SU-DHL-6 (cell line): ENCODE measurements at regions not wholly inside any gene's neighbourhood (a gene's known extent, or its start where the extent isn't known, plus 50 kb on each side); places are given as distances from the start of the nearest gene placed in this dataset.

Source experiments
- H2AFZ ChIP-seq: fragments of 200-600 bp; sonication (generic); 2 replicates; pipeline ENCODE4 v1.6.1; 2014; ENCODE audit warnings: low read depth, mild to moderate bottlenecking, moderate library complexity, mixed read lengths, antibody characterized with exemption, low read length; ENCODE audit not compliant: severe bottlenecking
- H3F3A ChIP-seq: fragments of 200-600 bp; shearing (Covaris generic); 2 replicates; pipeline ENCODE4 v1.6.0; 2016; ENCODE audit warnings: antibody characterized with exemption, mild to moderate bottlenecking; ENCODE audit not compliant: insufficient read depth
- H3K27ac ChIP-seq: fragments of 200-600 bp; sonication (generic); 2 replicates; pipeline ENCODE4 v1.5.1; 2016; ENCODE audit warnings: low read depth, mild to moderate bottlenecking, low read length, moderate library complexity, mixed read lengths
- H3K27me3 ChIP-seq: fragments of 200-600 bp; sonication (generic), shearing (Covaris generic); 2 replicates; pipeline ENCODE4 v1.6.0; 2014; ENCODE audit warnings: mild to moderate bottlenecking, low read length
- H3K36me3 ChIP-seq: fragments of 200-600 bp; sonication (generic); 2 replicates; pipeline ENCODE4 v1.6.1; 2014; ENCODE audit warnings: mild to moderate bottlenecking, low read length, mixed read lengths
- H3K4me2 ChIP-seq: fragments of 300-600, 200-600 bp; shearing (Covaris generic), sonication (generic); 2 replicates; pipeline ENCODE4 v1.6.0; 2014; ENCODE audit warnings: low read length, low read depth, mild to moderate bottlenecking; ENCODE audit not compliant: poor library complexity, severe bottlenecking
- H3K4me3 ChIP-seq: fragments of 200-600 bp; sonication (generic); 2 replicates; pipeline ENCODE4 v1.5.1; 2014; ENCODE audit warnings: antibody characterized with exemption, low read length, mild to moderate bottlenecking, mixed read lengths; ENCODE audit not compliant: insufficient read depth, poor library complexity, severe bottlenecking
- H3K79me2 ChIP-seq: fragments of 200-600 bp; sonication (generic); 2 replicates; pipeline ENCODE4 v1.6.1; 2014; ENCODE audit warnings: mild to moderate bottlenecking, low read length, moderate library complexity; ENCODE audit not compliant: insufficient read depth
- H3K9ac ChIP-seq: fragments of 200-600 bp; sonication (generic); 2 replicates; pipeline ENCODE4 v1.7.0; 2014; ENCODE audit warnings: mild to moderate bottlenecking, low read length
- H3K9me2 ChIP-seq: fragments of 200-600 bp; sonication (generic); replicated peaks from 2 replicates; pipeline ENCODE4 v1.6.1; 2014; ENCODE audit warnings: low read length; ENCODE audit not compliant: insufficient read depth
- H3K9me3 ChIP-seq: fragments of 200-600 bp; sonication (generic); 2 replicates; pipeline ENCODE4 v1.6.1; 2014; ENCODE audit warnings: low read length, mixed read lengths; ENCODE audit not compliant: insufficient read depth
- H4K20me1 ChIP-seq: fragments of 200-600 bp; sonication (generic); 2 replicates; pipeline ENCODE4 v1.6.1; 2014; ENCODE audit warnings: low read depth, mild to moderate bottlenecking, antibody characterized with exemption, low read length, moderate library complexity, mixed read lengths
- CTCF ChIP-seq: fragments of 200-600 bp; sonication (generic); IDR thresholded peaks from one replicate; pipeline ENCODE4 v1.5.1; 2017; ENCODE audit warnings: antibody characterized with exemption, mild to moderate bottlenecking, low read length, moderate library complexity; ENCODE audit not compliant: insufficient read depth, poor library complexity, severe bottlenecking
- EZH2phosphoT487 ChIP-seq: fragments of 200-600 bp; sonication (generic), shearing (Covaris generic); conservative IDR thresholded peaks from 2 replicates; pipeline ENCODE4 v1.6.1; 2018; ENCODE audit warnings: mild to moderate bottlenecking, antibody characterized with exemption, low read length, moderate library complexity, mixed read lengths

DNA sequence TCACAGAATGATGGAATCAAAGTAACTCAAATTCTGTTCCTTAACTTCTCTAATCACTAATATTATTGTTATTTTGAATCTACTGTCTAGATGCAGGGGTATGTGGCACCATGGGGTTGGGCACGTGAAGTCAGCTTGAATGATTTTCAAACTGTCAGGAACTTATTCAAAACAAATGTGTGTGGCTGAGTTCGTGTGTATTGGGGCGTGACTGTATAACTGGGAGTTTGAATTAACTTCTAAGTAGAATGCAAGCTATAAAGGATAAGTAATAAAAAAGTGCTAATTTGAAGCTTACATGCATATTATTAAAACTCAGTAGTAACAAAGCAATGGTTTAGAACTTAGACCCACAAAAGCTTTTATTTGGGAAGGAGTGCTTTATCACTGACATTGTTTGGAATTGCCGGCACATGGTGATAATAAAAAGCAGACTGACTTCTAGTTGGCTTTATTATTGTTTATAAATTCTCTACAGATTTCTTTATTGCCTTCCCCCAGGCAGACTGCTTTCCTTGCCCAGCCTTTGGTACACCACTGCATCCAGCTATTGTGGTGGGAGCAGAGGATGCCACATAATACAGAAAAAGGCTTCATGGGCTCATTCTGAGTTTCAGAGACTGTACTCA is 84.3 kb downstream of the TENT5C start:
- no peaks in the 10 kb centered on the region for H3K36me3 ChIP-seq
- H2AFZ ChIP-seq = no peak overlapping the region
- no peak overlapping the region for H3K4me2 ChIP-seq
- H3K4me3 ChIP-seq = no peak overlapping the region
- no peaks in the 10 kb centered on the region for H3K27me3 ChIP-seq
- H3K9me3 ChIP-seq = no peaks in the 10 kb centered on the region
- no peak overlapping the region for H3K9ac ChIP-seq
- no peaks in the 10 kb centered on the region for H3K79me2 ChIP-seq
- no peaks in the 10 kb centered on the region for H3K9me2 ChIP-seq
- H4K20me1 ChIP-seq = no peaks in the 10 kb centered on the region
- no peaks in the 10 kb centered on the region for H3F3A ChIP-seq
- TF ChIP-seq CTCF (no peak), EZH2phosphoT487 (no peak)
- H3K27ac ChIP-seq = no peak overlapping the region

GRCh38 chr1:117691942-117692341 is 86.1 kb downstream of the TENT5C start:
- Histone ChIP-seq H2AFZ (no peak overlapping the region), H3K9me2 (no peaks in the 10 kb centered on the region), H3K9ac (no peak overlapping the region), H3K36me3 (no peaks in the 10 kb centered on the region), H4K20me1 (no peaks in the 10 kb centered on the region), H3K27me3 (no peaks in the 10 kb centered on the region), H3F3A (no peaks in the 10 kb centered on the region), H3K9me3 (no peaks in the 10 kb centered on the region), H3K27ac (no peak overlapping the region), H3K79me2 (no peaks in the 10 kb centered on the region), H3K4me2 (no peak overlapping the region), H3K4me3 (no peak overlapping the region)
- TF ChIP-seq CTCF (no peak), EZH2phosphoT487 (no peak)

DNA sequence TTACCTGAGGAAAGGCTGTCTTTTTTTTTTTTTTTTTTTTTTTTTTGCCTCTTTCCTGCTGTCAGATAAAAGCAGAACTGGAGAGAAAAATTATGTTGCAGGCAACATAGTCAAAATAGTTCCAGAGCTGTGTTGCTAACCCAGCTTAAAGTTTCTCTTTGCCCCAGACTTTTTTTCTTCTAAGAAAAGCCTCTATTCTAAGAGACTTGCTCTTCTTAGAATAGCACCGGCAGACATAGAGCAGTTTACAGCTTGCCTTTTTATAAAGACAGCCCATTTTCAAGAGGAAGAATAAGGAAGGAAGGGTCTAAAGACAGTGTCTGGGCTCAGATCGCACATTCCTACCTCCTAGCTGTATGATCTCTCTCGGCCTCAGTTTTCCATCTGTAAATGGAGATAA is 88.7 kb downstream of the TENT5C start:
- Histone ChIP-seq H3F3A (no peaks in the 10 kb centered on the region), H4K20me1 (no peaks in the 10 kb centered on the region), H3K36me3 (no peaks in the 10 kb centered on the region), H3K9ac (no peak overlapping the region), H3K27ac (no peak overlapping the region), H3K4me2 (no peak overlapping the region), H3K79me2 (no peaks in the 10 kb centered on the region), H3K27me3 (no peaks in the 10 kb centered on the region), H3K4me3 (no peak overlapping the region), H3K9me2 (no peaks in the 10 kb centered on the region), H2AFZ (no peak overlapping the region), H3K9me3 (no peaks in the 10 kb centered on the region)
- no peak for TF ChIP-seq CTCF
- TF ChIP-seq EZH2phosphoT487 = no peak
